Stimulated activated CD4-positive, alpha-beta T cell treated with anti-CD3 and anti-CD28 coated beads, Interleukin-15, amount 100 ng/mL, for 1 hour (primary cell): ENCODE measurements at regions not wholly inside any gene's neighbourhood (a gene's known extent, or its start where the extent isn't known, plus 50 kb on each side); places are given as distances from the start of the nearest gene placed in this dataset.
"Not testable (repeated sequence)": the region's sequence is repeated elsewhere in the genome, so short reads cannot be mapped to it uniquely, and the experiment has no call there.

Experiments
- DNase-seq, 2 donors: peaks; one replicate each; pipeline ENCODE4 v3.0.0-alpha.2; 2020; ENCODE audit warnings: low read depth in 1 of 2, low spot score in 1 of 2

GRCh38 chr16:9338068-9338467, 246.6 kb downstream of the HAPSTR1 start:
- DNase-seq = no peak

DNA sequence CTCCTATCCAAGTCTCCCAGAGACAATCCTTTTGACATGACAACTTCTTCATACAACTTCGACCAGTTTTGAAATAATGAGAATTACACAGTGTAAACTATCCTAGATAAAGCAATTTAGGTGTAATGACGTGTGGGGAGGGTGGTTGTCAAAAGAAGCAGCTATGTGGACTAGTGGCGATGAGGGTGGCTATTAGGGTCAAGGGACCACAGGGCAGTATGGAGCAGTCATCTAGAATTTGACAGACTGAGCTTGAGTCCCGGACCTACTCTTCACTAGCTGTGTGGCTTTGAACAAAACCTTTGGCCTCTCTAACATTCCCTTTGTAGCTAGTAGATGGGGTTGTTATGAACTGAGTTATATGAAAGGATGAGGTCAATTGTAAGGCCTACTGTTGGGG, 247.1 kb downstream of the HAPSTR1 start:
- DNase-seq = no peak

GRCh38 chr16:9340526-9341256, 249.2 kb downstream of the HAPSTR1 start:
- DNase-seq = no peak

DNA sequence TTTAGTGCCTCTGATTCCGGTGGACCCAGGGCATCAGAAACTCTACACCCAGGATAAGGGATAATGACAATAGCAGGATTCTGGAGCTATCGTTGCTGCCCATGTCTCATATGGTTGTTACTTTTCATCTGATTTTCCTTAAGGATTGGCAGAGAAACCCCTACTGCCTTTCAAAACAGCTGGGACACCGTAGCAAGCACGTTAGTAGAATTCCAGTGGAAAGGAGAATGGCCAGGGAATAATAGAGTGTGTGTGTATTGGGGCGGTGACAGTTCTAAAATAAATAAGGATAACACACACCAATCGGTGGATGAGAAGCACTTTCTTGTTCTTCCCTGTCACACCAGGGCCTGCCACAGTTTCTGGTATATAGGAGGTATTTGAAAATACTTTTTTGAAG, 251.8 kb downstream of the HAPSTR1 start:
- DNase-seq = no peak

DNA sequence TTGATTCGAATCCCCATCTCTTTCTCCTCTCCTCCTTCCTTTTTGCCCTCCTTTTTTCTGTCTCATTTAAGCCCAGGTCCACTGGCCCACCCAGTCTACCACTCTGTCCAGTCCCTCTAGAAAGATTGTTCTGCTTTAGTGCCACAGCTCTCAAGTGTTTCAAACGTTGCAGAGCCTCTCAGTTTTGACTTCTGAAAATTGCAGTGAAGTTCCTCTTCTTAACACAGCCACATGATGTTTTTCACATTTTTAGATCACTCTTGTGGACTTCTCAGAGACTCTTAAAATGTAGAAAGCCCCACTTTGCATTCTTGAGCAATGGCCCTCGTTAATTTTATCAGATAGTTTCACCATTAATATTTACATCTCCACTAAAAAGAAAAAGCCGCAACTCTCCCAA, 253.1 kb downstream of the HAPSTR1 start:
- DNase-seq = no peak

GRCh38 chr16:9345046-9345445, 253.6 kb downstream of the HAPSTR1 start:
- DNase-seq = no peak

- DNase-seq = no peak
Observed at GRCh38 chr16:9345880-9346279, 254.4 kb downstream of the HAPSTR1 start.

DNA sequence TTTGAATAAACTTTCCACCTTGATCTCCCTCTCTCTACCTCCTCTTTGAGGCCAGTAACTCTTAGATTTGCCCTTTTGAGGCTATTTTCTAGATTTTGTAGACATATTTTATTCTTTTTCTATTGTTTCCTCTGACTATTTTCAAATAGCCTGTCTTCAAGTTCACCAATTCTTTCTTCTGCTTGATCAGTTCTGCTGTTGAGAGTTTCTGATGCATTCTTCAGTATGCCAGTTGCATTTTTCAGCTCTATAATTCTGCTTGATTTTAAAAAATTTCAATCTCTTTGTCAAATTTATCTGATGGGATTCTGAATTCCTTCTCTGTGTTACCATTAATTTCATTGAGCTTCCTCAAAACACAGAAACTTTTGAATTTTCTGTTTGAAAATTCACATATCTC, 257.5 kb downstream of the HAPSTR1 start:
- no peak for DNase-seq

- not testable (repeated sequence) for DNase-seq
Observed at GRCh38 chr16:9349373-9349960, 258.0 kb downstream of the HAPSTR1 start.

DNA sequence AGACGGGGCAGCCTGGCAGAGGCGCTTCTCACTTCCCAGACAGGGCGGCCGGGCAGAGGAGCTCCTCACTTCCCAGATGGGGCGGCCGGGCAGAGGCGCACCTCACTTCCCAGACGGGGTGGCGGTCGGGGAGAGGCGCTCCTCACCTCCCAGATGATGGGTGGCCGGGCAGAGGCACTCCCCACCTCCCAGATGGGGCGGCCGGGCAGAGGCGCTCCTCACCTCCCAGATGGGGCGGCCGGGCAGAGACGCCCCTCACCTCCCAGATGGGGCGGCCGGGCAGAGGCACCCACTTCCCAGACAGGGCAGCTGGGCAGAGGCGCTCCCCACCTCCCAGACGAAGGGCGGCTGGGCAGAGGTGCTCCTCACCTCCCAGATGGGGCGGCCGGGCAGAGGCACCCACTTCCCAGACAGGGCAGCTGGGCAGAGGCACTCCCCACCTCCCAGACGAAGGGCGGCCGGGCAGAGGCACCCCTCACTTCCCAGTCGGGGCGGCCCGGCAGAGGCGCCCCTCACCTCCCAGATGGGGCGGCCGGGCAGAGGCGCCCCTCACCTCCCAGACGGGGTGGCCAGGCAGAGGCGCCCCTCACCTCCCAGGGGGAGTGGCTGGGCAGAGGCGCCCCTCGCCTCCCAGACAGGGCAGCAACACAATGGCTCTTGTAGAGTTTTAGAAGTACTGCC, 258.8 kb downstream of the HAPSTR1 start:
- DNase-seq = not testable (repeated sequence)

GRCh38 chr16:9351440-9351839, 260.0 kb downstream of the HAPSTR1 start:
- DNase-seq = no peak

DNA sequence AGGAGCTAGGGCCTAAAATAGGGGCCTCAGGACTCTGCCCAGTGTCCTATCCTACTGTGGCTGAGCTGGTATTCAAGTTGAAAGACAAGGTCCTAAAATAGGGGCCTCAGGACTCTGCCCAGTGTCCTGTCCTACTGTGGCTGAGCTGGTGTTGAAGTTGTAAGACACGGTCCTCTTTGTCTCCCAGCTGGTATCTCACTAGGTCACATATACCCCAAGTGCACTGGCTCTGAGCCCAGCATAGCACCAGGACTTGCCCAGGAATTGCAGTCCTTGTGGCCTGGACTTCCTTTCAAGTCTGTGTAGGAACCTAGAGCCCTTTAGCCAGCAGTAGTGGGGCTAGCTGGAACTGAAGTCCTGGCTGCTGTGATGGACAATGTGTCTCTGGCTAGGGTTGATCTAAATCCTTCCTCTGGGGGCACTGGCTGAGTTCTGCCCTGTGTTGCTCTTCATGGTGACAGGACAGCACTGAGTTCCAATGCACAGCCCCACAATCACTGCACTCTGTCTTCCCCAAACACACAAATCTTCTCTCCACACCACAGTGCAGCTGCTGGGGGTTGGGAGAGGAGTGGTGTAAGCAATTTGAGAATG, 260.5 kb downstream of the HAPSTR1 start:
- DNase-seq = no peak

DNA sequence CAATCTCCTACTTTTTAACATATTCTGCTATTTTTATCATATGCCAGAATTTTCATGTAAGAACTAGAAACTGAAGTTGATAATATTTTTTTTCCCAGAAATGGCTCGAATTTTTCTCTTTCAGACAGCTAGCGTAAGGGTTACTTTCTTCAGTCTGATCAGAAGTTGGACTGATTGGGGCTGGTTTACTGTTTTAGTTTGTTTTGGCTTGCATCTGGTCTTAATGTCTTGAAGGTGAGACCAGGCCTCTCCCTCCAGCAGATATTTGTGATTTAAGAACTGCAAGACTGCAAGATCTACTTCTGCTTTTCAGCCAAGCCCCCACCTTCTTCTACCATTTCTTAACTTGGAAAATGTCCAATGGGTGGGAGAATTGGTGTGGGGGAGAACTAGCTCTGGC, 266.4 kb downstream of the HAPSTR1 start:
- DNase-seq = no peak

DNA sequence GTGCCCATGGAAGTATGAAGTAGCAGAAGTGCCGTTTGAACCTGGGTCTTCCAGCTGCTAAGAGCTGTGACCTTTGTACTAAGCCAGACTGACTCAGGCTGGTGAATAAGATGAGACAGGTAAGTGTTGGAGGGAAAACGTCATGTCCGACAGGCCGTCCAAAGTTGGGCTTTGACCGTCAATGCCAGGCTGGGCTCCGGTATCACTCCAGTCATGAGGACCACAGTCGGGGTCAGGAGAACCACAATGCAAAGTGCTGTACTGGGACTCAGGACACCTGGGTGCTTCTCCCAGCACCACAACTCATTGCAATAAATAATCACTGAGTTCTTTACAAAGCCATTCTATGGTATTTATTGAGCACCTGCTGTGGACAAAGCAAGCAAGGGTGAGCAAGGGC, 268.6 kb downstream of the HAPSTR1 start:
- no peak for DNase-seq

GRCh38 chr16:9362050-9362449, 270.6 kb downstream of the HAPSTR1 start:
- no peak for DNase-seq

DNA sequence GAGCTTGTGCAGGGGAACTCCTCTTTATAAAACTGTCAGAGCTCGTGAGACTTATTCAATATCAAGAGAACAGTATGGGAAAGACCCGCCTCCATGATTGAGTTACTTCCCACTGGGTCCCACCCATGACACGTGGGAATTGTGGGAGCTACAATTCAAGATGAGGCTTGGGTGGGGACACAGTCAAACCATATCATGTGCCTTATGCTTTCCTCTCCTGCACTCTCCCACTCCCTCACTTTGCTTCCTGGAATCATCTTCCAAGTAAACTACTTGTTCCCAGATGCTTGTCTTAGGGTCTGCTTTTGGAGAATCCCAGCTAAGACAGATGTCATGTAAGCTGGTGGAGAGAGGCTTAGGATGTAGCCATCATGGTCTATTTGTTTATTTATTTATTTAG, 271.2 kb downstream of the HAPSTR1 start:
- DNase-seq = no peak

DNA sequence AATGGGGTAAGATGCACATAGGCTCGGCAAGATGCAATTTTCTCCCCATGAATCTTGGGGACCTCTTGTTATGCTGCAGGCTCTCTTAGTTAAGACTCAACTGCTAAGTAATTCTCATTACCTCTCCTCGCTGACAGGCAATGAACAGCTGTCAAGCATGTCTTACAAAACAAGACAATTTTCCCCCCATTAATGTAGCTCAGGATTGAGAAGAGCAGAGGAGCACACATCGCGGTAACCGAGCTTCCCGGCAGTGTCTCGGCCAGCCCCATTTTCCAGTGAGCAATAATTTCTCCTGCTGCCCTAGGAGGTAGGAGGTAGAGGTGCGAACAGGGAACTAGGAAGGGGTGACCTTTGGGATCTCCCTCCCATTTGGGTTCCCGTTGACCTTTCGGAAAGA, 272.1 kb downstream of the HAPSTR1 start:
- no peak for DNase-seq

- DNase-seq = no peak
Observed at GRCh38 chr16:9364721-9365369, 273.4 kb downstream of the HAPSTR1 start.

- DNase-seq = no peak
Observed at GRCh38 chr16:9365370-9365728, 273.9 kb downstream of the HAPSTR1 start.

- DNase-seq = no peak
Observed at GRCh38 chr16:9366048-9366969, 274.9 kb downstream of the HAPSTR1 start.

GRCh38 chr16:9370061-9370491, 278.6 kb downstream of the HAPSTR1 start:
- no peak for DNase-seq
